ENCODE measurements at regions not wholly inside any gene's neighbourhood (a gene's known extent, or its start where the extent isn't known, plus 50 kb on each side); places are given as distances from the start of the nearest gene placed in this dataset.

- no peak for TF ChIP-seq REST (IDR thresholded peaks at IDR 0.05)
- TF ChIP-seq JUND (IDR thresholded peaks at IDR 0.05): no peak
- TF ChIP-seq YY1 (IDR thresholded peaks at IDR 0.05): no peak
- TF ChIP-seq ATF3 (IDR thresholded peaks at IDR 0.05): no peak
- TF ChIP-seq, protein P1, sequence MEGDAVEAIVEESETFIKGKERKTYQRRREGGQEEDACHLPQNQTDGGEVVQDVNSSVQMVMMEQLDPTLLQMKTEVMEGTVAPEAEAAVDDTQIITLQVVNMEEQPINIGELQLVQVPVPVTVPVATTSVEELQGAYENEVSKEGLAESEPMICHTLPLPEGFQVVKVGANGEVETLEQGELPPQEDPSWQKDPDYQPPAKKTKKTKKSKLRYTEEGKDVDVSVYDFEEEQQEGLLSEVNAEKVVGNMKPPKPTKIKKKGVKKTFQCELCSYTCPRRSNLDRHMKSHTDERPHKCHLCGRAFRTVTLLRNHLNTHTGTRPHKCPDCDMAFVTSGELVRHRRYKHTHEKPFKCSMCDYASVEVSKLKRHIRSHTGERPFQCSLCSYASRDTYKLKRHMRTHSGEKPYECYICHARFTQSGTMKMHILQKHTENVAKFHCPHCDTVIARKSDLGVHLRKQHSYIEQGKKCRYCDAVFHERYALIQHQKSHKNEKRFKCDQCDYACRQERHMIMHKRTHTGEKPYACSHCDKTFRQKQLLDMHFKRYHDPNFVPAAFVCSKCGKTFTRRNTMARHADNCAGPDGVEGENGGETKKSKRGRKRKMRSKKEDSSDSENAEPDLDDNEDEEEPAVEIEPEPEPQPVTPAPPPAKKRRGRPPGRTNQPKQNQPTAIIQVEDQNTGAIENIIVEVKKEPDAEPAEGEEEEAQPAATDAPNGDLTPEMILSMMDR (IDR thresholded peaks at IDR 0.05; ENCODE audit: low read depth, low read length, missing input control): no peak
- TF ChIP-seq RAD21 (IDR thresholded peaks at IDR 0.05): no peak
- TF ChIP-seq, protein P2, sequence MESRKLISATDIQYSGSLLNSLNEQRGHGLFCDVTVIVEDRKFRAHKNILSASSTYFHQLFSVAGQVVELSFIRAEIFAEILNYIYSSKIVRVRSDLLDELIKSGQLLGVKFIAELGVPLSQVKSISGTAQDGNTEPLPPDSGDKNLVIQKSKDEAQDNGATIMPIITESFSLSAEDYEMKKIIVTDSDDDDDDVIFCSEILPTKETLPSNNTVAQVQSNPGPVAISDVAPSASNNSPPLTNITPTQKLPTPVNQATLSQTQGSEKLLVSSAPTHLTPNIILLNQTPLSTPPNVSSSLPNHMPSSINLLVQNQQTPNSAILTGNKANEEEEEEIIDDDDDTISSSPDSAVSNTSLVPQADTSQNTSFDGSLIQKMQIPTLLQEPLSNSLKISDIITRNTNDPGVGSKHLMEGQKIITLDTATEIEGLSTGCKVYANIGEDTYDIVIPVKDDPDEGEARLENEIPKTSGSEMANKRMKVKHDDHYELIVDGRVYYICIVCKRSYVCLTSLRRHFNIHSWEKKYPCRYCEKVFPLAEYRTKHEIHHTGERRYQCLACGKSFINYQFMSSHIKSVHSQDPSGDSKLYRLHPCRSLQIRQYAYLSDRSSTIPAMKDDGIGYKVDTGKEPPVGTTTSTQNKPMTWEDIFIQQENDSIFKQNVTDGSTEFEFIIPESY (IDR thresholded peaks at IDR 0.05): no peak
- TF ChIP-seq TAF1 (conservative IDR thresholded peaks at IDR 0.05): no peak
- no peak for TF ChIP-seq HNF4A (conservative IDR thresholded peaks at IDR 0.05)
- no peak for TF ChIP-seq GABPA (IDR thresholded peaks at IDR 0.05 in 1 of 2, conservative IDR thresholded peaks at IDR 0.05 in 1 of 2)
- no peak for TF ChIP-seq RXRA (IDR thresholded peaks at IDR 0.05)
- TF ChIP-seq MAX (IDR thresholded peaks at IDR 0.05): no peak
- TF ChIP-seq FOXA1 (IDR thresholded peaks at IDR 0.05): no peak
- TF ChIP-seq SP1 (IDR thresholded peaks at IDR 0.05): no peak
Observed at GRCh38 chr17:62875296-62875695, 67.2 kb upstream of the MARCHF10 start.
